Right kidney (tissue), 1 donor: ENCODE measurements at regions not wholly inside any gene's neighbourhood (a gene's known extent, or its start where the extent isn't known, plus 50 kb on each side); places are given as distances from the start of the nearest gene placed in this dataset.

ENCODE experiments used
- DNase-seq: peaks from one replicate; pipeline ENCODE4 v3.0.0-alpha.2; 2016

- no peak for DNase-seq
Measured at GRCh38 chr2:221364672-221365071, 207.4 kb downstream of the EPHA4 start.
